GM23338 (cell line): ENCODE measurements at regions not wholly inside any gene's neighbourhood (a gene's known extent, or its start where the extent isn't known, plus 50 kb on each side); places are given as distances from the start of the nearest gene placed in this dataset.

Experiments used
- ATAC-seq: fragments of 200-7000 bp; cut with Tn5 transposase; 3 replicates; pipeline ENCODE4 v1.9.1; 2020
- DNase-seq: peaks from one replicate; pipeline ENCODE4 v3.0.0-alpha.2; 2015; ENCODE audit warnings: low spot score
- H2AFZ ChIP-seq: fragments of 200-600 bp; sonication (generic); 2 replicates; pipeline ENCODE4 v1.8.0; 2016; ENCODE audit warnings: antibody characterized with exemption, mild to moderate bottlenecking, moderate library complexity
- H3F3A ChIP-seq: fragments of 200-600 bp; sonication (generic); replicated peaks from 2 replicates; pipeline ENCODE4 v1.8.0; 2017; ENCODE audit warnings: antibody characterized with exemption, mixed run types, low read depth
- H3K27ac ChIP-seq: fragments of 200-600 bp; sonication (generic); 2 replicates; pipeline ENCODE4 v1.6.1; 2016; ENCODE audit warnings: low read depth
- H3K27me3 ChIP-seq: fragments of 200-600 bp; sonication (generic); 2 replicates; pipeline ENCODE4 v1.8.0; 2016; ENCODE audit warnings: mild to moderate bottlenecking, mixed run types, moderate library complexity; ENCODE audit not compliant: insufficient read depth
- H3K36me3 ChIP-seq: fragments of 200-600 bp; sonication (generic); 2 replicates; pipeline ENCODE4 v1.8.0; 2016; ENCODE audit warnings: mild to moderate bottlenecking; ENCODE audit not compliant: insufficient read depth
- H3K4me1 ChIP-seq: fragments of 200-600 bp; sonication (generic); 2 replicates; pipeline ENCODE4 v1.8.0; 2016; ENCODE audit warnings: mild to moderate bottlenecking, moderate library complexity; ENCODE audit not compliant: insufficient read depth
- H3K4me2 ChIP-seq: fragments of 200-600 bp; sonication (generic); 2 replicates; pipeline ENCODE4 v1.7.1; 2017; ENCODE audit warnings: mixed run types
- H3K4me3 ChIP-seq: fragments of 200-600 bp; sonication (generic); 2 replicates; pipeline ENCODE4 v1.6.1; 2016; ENCODE audit warnings: mixed run types
- H3K79me2 ChIP-seq: fragments of 200-600 bp; sonication (generic); replicated peaks from 2 replicates; pipeline ENCODE4 v1.8.0; 2017; ENCODE audit warnings: mild to moderate bottlenecking; ENCODE audit not compliant: insufficient read depth
- H3K9me2 ChIP-seq: fragments of 200-600 bp; sonication (generic); 2 replicates; pipeline ENCODE4 v1.8.0; 2017; ENCODE audit not compliant: insufficient read depth
- H4K20me1 ChIP-seq: fragments of 200-600 bp; sonication (generic); replicated peaks from 2 replicates; pipeline ENCODE4 v1.8.0; 2017; ENCODE audit warnings: mild to moderate bottlenecking; ENCODE audit not compliant: insufficient read depth
- H3K27ac Mint-ChIP-seq: 2 replicates; pipeline ENCODE4 v1.8.0; 2020; ENCODE audit warnings: inconsistent platforms, mild to moderate bottlenecking, moderate library complexity, mixed read lengths
- H3K27me3 Mint-ChIP-seq: 3 replicates; pipeline ENCODE4 v1.8.0; 2022; ENCODE audit warnings: low read depth, mild to moderate bottlenecking, moderate library complexity, mixed read lengths, inconsistent platforms; ENCODE audit not compliant: insufficient read depth, poor library complexity
- H3K36me3 Mint-ChIP-seq: 3 replicates; pipeline ENCODE4 v1.8.0; 2021; ENCODE audit warnings: low read depth, mild to moderate bottlenecking, inconsistent platforms, moderate library complexity, mixed read lengths
- H3K4me1 Mint-ChIP-seq: 3 replicates; pipeline ENCODE4 v1.8.0; 2020; ENCODE audit warnings: mild to moderate bottlenecking, inconsistent platforms, mixed read lengths
- H3K4me3 Mint-ChIP-seq: 3 replicates; pipeline ENCODE4 v1.8.0; 2021; ENCODE audit warnings: moderate library complexity, mild to moderate bottlenecking, inconsistent platforms, mixed read lengths
- H3K9me3 Mint-ChIP-seq: 3 replicates; pipeline ENCODE4 v1.8.0; 2020; ENCODE audit warnings: moderate library complexity, mild to moderate bottlenecking, inconsistent platforms, mixed read lengths
- CREB1 ChIP-seq: fragments of 250-450 bp; sonication (Bioruptor Pico); IDR thresholded peaks from 2 replicates; pipeline ENCODE4 v1.5.0; 2020; ENCODE audit warnings: low read depth, mild to moderate bottlenecking, moderate library complexity
- CTCF ChIP-seq, 2 experiments: fragments of 200-600 bp in 1 of 2; sonication (generic) in 1 of 2; conservative IDR thresholded peaks; 2 replicates each; pipeline versions ENCODE4 v1.5.1 to v1.6.1; 2016 to 2017; ENCODE audit warnings: antibody characterized with exemption in 2 of 2, low read depth in 2 of 2, mild to moderate bottlenecking in 2 of 2, moderate library complexity in 1 of 2
- ETS1 ChIP-seq: IDR thresholded peaks from 2 replicates; pipeline ENCODE4 v1.6.1; 2016; ENCODE audit warnings: antibody characterized with exemption
- EZH2 ChIP-seq: fragments of 200-600 bp; sonication (generic); IDR thresholded peaks from one replicate; pipeline ENCODE4 v1.8.0; 2017; ENCODE audit warnings: antibody characterized with exemption, mild to moderate bottlenecking, low read depth; ENCODE audit not compliant: unreplicated experiment
- EZH2phosphoT487 ChIP-seq: fragments of 200-600 bp; sonication (generic); IDR thresholded peaks from one replicate; pipeline ENCODE4 v1.8.1; 2018; ENCODE audit warnings: antibody characterized with exemption; ENCODE audit not compliant: unreplicated experiment
- JUNB ChIP-seq: IDR thresholded peaks from one replicate; pipeline ENCODE4 v1.6.1; 2016; ENCODE audit warnings: antibody characterized with exemption; ENCODE audit not compliant: unreplicated experiment
- NANOG ChIP-seq: IDR thresholded peaks from 2 replicates; pipeline ENCODE4 v1.6.1; 2016; ENCODE audit warnings: antibody characterized with exemption, borderline replicate concordance
- POLR2AphosphoS5 ChIP-seq: IDR thresholded peaks from 2 replicates; pipeline ENCODE4 v1.6.1; 2016; ENCODE audit warnings: antibody characterized with exemption, low read depth
- STAT1 ChIP-seq: IDR thresholded peaks from one replicate; pipeline ENCODE4 v1.6.1; 2016; ENCODE audit warnings: antibody characterized with exemption; ENCODE audit not compliant: unreplicated experiment
- ZNF114 ChIP-seq: fragments of 250-450 bp; sonication (Bioruptor Pico); IDR thresholded peaks from 2 replicates; pipeline ENCODE4 v1.5.0; 2020; ENCODE audit warnings: mild to moderate bottlenecking, moderate library complexity
- ZNF331 ChIP-seq: fragments of 250-450 bp; sonication (Bioruptor Pico); IDR thresholded peaks from 2 replicates; pipeline ENCODE4 v1.5.0; 2020; ENCODE audit warnings: low read depth, mild to moderate bottlenecking, moderate library complexity

GRCh38 chr12:130281153-130281799 lies 56.4 kb upstream of the PIWIL1 start (continued):
- TF ChIP-seq CTCF (conservative IDR thresholded peaks at IDR 0.05; ENCODE audit: low read depth in 2 of 2) (peak; percentile 69), NANOG (no peak)

GRCh38 chr12:130286041-130286440 lies 51.6 kb upstream of the PIWIL1 start:
- Histone ChIP-seq H3F3A (no peaks in the 10 kb centered on the region), H3K27ac (no peak overlapping the region), H2AFZ (no peak overlapping the region), H3K9me2 (no peaks in the 10 kb centered on the region), H4K20me1 (no peaks in the 10 kb centered on the region), H3K4me1 (no peaks in the 10 kb centered on the region), H3K4me2 (no peak overlapping the region), H3K79me2 (no peaks in the 10 kb centered on the region), H3K4me3 (no peak overlapping the region), H3K36me3 (no peaks in the 10 kb centered on the region; the same call in 1 of the 2 replicates), H3K27me3 (no peaks in the 10 kb centered on the region)
- peaks cover 4% of the 10 kb centered on the region for H3K27me3 Mint-ChIP-seq
- no peak overlapping the region for H3K27ac Mint-ChIP-seq
- peaks cover 98% of the 10 kb centered on the region for H3K9me3 Mint-ChIP-seq
- H3K36me3 Mint-ChIP-seq, result peaks cover 54% of the 10 kb centered on the region
- H3K4me3 Mint-ChIP-seq, result no peak overlapping the region
- TF ChIP-seq CTCF (conservative IDR thresholded peaks at IDR 0.05; ENCODE audit: low read depth in 2 of 2) (peak; percentile 29 to 49), JUNB (no peak)
- H3K4me1 Mint-ChIP-seq, result no peaks in the 10 kb centered on the region
- ATAC-seq (no peak), DNase-seq (peak; percentile 17)

- H3F3A ChIP-seq, result no peaks in the 10 kb centered on the region
- no peak overlapping the region for H2AFZ ChIP-seq
- Mint-ChIP-seq H3K4me3 (no peak overlapping the region), H3K27ac (no peak overlapping the region), H3K27me3 (peaks cover 4% of the 10 kb centered on the region), H3K9me3 (peaks cover 98% of the 10 kb centered on the region), H3K36me3 (peaks cover 52% of the 10 kb centered on the region), H3K4me1 (no peaks in the 10 kb centered on the region)
- H3K4me3 ChIP-seq, result no peak overlapping the region
- H3K36me3 ChIP-seq, result no peaks in the 10 kb centered on the region; the same call in 1 of the 2 replicates
- no peaks in the 10 kb centered on the region for H3K9me2 ChIP-seq
- no peak overlapping the region for H3K27ac ChIP-seq
- H3K4me1 ChIP-seq, result no peaks in the 10 kb centered on the region
- DNase-seq (no peak), ATAC-seq (no peak)
- H3K27me3 ChIP-seq, result no peaks in the 10 kb centered on the region
- no peak overlapping the region for H3K4me2 ChIP-seq
- no peaks in the 10 kb centered on the region for H4K20me1 ChIP-seq
- H3K79me2 ChIP-seq, result no peaks in the 10 kb centered on the region
- TF ChIP-seq POLR2AphosphoS5, result no peak
- no peak for TF ChIP-seq CREB1 (CRISPR knock-in tag)
- TF ChIP-seq ZNF114, result no peak
- TF ChIP-seq JUNB, result no peak
- TF ChIP-seq EZH2, result no peak
- TF ChIP-seq CTCF (conservative IDR thresholded peaks at IDR 0.05; ENCODE audit: low read depth in 2 of 2), result no peak
- TF ChIP-seq EZH2phosphoT487, result no peak
- no peak for TF ChIP-seq ETS1
- no peak for TF ChIP-seq NANOG
- TF ChIP-seq ZNF331 (CRISPR knock-in tag), result no peak
- no peak for TF ChIP-seq STAT1
Observed at GRCh38 chr12:130286741-130287440, 50.8 kb upstream of the PIWIL1 start.
